ENCODE measurements at regions not wholly inside any gene's neighbourhood (a gene's known extent, or its start where the extent isn't known, plus 50 kb on each side); places are given as distances from the start of the nearest gene placed in this dataset.

GRCh38 chr17:13688716-13689115 lies 87.0 kb upstream of the HS3ST3A1 start:
- Mint-ChIP-seq H3K9me3 (ENCODE audit: insufficient read depth) (peaks cover 2% of the 10 kb centered on the region), H3K4me3 (no peak overlapping the region), H3K4me1 (no peaks in the 10 kb centered on the region), H3K27me3 (peaks cover 4% of the 10 kb centered on the region), H3K27ac (no peak overlapping the region)
- Histone ChIP-seq H3K4me3 (ENCODE audit: control extremely low read depth in 1 of 5, extremely low read depth in 1 of 5, insufficient read depth in 1 of 5, low read depth in 2 of 5, low read length in 4 of 5) (no peak overlapping the region), H3K79me2 (ENCODE audit: control insufficient read depth, insufficient read depth, low read length) (no peaks in the 10 kb centered on the region), H3K4me1 (ENCODE audit: control insufficient read depth in 2 of 2, insufficient read depth in 2 of 2, low read length in 2 of 2) (no peaks in the 10 kb centered on the region), H3K4me2 (replicated peaks; ENCODE audit: low read depth, low read length, poor library complexity, severe bottlenecking) (no peak overlapping the region), H3K36me3 (replicated peaks in 1 of 2; ENCODE audit: control extremely low read depth in 1 of 2, control insufficient read depth in 1 of 2, extremely low read depth in 1 of 2, insufficient read depth in 2 of 2, low read length in 1 of 2) (no peaks in the 10 kb centered on the region), H4K20me1 (ENCODE audit: control insufficient read depth, insufficient read depth, low read length, poor library complexity, severe bottlenecking) (no peaks in the 10 kb centered on the region), H3K27me3 (replicated peaks in 1 of 4; ENCODE audit: control extremely low read depth in 1 of 4, control insufficient read depth in 3 of 4, insufficient read depth in 4 of 4, low read length in 3 of 4) (no peaks in the 10 kb centered on the region), H3K9me3 (ENCODE audit: control extremely low read depth in 1 of 3, control insufficient read depth in 2 of 3, insufficient read depth in 1 of 3, low read length in 2 of 3) (peaks cover 0 to 6% (median 2%) of the 10 kb centered on the region in 3 donors), H2AFZ (ENCODE audit: insufficient read depth, low read depth, low read length, poor library complexity, severe bottlenecking) (no peak overlapping the region), H3K27ac (ENCODE audit: low read length in 2 of 2) (no peak overlapping the region), H3K9ac (ENCODE audit: low read length) (no peak overlapping the region)
- no peak for TF ChIP-seq CTCF (IDR thresholded peaks at IDR 0.05)
- TF ChIP-seq EZH2 (IDR thresholded peaks at IDR 0.05; ENCODE audit: borderline replicate concordance, insufficient read depth, low read depth, low read length, poor library complexity, severe bottlenecking), result no peak
- ATAC-seq (ENCODE audit: low read depth) (no peak), DNase-seq (no peak)
- WGBS (ENCODE audit: insufficient coverage), result 100% methylated on average over 2 of the region's 3 CpGs
- intact Hi-C loops (cut with micrococcal nuclease), result no loop called here
- ChIA-PET POLR2A (no interaction called here), CTCF (no interaction called here)

- Mint-ChIP-seq H3K27ac (no peak overlapping the region), H3K4me3 (no peak overlapping the region), H3K9me3 (ENCODE audit: insufficient read depth) (no peaks in the 10 kb centered on the region), H3K4me1 (no peaks in the 10 kb centered on the region), H3K27me3 (peaks cover 4% of the 10 kb centered on the region)
- Histone ChIP-seq H3K9ac (ENCODE audit: low read length) (no peak overlapping the region), H3K79me2 (ENCODE audit: control insufficient read depth, insufficient read depth, low read length) (no peaks in the 10 kb centered on the region), H3K36me3 (replicated peaks in 1 of 2; ENCODE audit: control extremely low read depth in 1 of 2, control insufficient read depth in 1 of 2, extremely low read depth in 1 of 2, insufficient read depth in 2 of 2, low read length in 1 of 2) (no peaks in the 10 kb centered on the region), H3K4me3 (ENCODE audit: control extremely low read depth in 1 of 5, extremely low read depth in 1 of 5, insufficient read depth in 1 of 5, low read depth in 2 of 5, low read length in 4 of 5) (no peak overlapping the region), H4K20me1 (ENCODE audit: control insufficient read depth, insufficient read depth, low read length, poor library complexity, severe bottlenecking) (no peaks in the 10 kb centered on the region), H3K4me1 (ENCODE audit: control insufficient read depth in 2 of 2, insufficient read depth in 2 of 2, low read length in 2 of 2) (no peaks in the 10 kb centered on the region), H3K27me3 (replicated peaks in 1 of 4; ENCODE audit: control extremely low read depth in 1 of 4, control insufficient read depth in 3 of 4, insufficient read depth in 4 of 4, low read length in 3 of 4) (no peaks in the 10 kb centered on the region), H3K9me3 (ENCODE audit: control extremely low read depth in 1 of 3, control insufficient read depth in 2 of 3, insufficient read depth in 1 of 3, low read length in 2 of 3) (peaks cover 0 to 1% (median 0%) of the 10 kb centered on the region in 3 donors), H3K4me2 (replicated peaks; ENCODE audit: low read depth, low read length, poor library complexity, severe bottlenecking) (no peak overlapping the region), H3K27ac (ENCODE audit: low read length in 2 of 2) (no peak overlapping the region), H2AFZ (ENCODE audit: insufficient read depth, low read depth, low read length, poor library complexity, severe bottlenecking) (no peak overlapping the region)
- intact Hi-C loops (cut with micrococcal nuclease), result no loop called here
- DNase-seq (no peak), ATAC-seq (ENCODE audit: low read depth) (no peak)
- WGBS (ENCODE audit: insufficient coverage), result no CpG with 5 or more reads among the region's 1 CpG
- POLR2A ChIA-PET, result no interaction called here
- CTCF ChIA-PET, result no interaction called here
- no peak for TF ChIP-seq EZH2 (IDR thresholded peaks at IDR 0.05; ENCODE audit: borderline replicate concordance, insufficient read depth, low read depth, low read length, poor library complexity, severe bottlenecking)
- no peak for TF ChIP-seq CTCF (IDR thresholded peaks at IDR 0.05)
Measured at GRCh38 chr17:13690806-13691205, 89.1 kb upstream of the HS3ST3A1 start.

All from B cell (primary cell).